ENCODE measurements at regions not wholly inside any gene's neighbourhood (a gene's known extent, or its start where the extent isn't known, plus 50 kb on each side); places are given as distances from the start of the nearest gene placed in this dataset.
A peak's percentile ranks its signal among the peaks of the same experiment; 100 is the strongest.
"Not testable (repeated sequence)": the region's sequence is repeated elsewhere in the genome, so short reads cannot be mapped to it uniquely, and the experiment has no call there.

DNA sequence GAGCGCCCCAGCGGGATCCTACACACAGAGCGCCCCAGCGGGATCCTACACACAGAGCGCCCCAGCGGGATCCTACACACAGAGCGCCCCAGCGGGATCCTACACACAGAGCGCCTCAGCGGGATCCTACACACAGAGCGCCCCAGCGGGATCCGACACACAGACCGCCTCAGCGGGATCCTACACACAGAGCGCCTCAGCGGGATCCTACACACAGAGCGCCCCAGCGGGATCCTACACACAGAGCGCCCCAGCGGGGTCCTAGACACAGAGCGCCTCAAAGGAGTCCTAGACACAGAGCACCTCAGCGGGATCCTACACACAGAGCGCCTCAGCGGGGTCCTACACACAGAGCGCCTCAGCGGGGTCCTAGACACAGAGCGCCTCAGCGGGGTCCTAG, 1352.7 kb downstream of the GATA3 start:
- DNase-seq, H3K27me3 ChIP-seq, H3K9me3 ChIP-seq, H3K36me3 ChIP-seq, H3K4me3 ChIP-seq: not testable (repeated sequence)

- DNase-seq: no peak
- H3K4me3 ChIP-seq: no peak overlapping the region
- H3K27me3 ChIP-seq: no peaks in the 10 kb centered on the region
- no peaks in the 10 kb centered on the region; the same call in 1 of the 2 replicates for H3K9me3 ChIP-seq
- H3K36me3 ChIP-seq: no peaks in the 10 kb centered on the region
These were observed 1361.8 kb downstream of the GATA3 start for GRCh38 chr10:9416331-9416730.

GRCh38 chr10:9419757-9420156, 1365.3 kb downstream of the GATA3 start:
- no peaks in the 10 kb centered on the region for H3K9me3 ChIP-seq
- no peaks in the 10 kb centered on the region for H3K27me3 ChIP-seq
- no peaks in the 10 kb centered on the region for H3K36me3 ChIP-seq
- DNase-seq: no peak
- no peak overlapping the region for H3K4me3 ChIP-seq

DNA sequence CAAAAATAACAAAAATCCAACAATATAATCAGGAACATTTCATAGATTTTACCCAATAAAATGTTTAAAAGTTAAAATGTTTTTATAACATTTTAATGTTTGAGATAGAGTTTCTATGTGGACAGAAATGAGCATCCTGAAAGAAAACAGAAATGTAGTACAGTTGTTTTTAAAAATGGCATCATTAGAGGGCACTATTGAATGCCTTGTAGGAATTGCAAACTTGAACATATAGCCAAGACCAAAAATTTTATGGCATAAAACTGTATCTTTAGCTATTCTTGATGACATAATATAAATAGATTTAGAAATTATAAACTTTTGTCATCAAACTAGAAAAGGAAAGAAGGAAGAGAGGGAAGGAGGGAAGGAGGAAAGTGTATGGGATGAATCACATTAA, 1372.7 kb downstream of the GATA3 start:
- no peak for DNase-seq
- Histone ChIP-seq H3K4me3 (no peak overlapping the region), H3K27me3 (no peaks in the 10 kb centered on the region), H3K36me3 (no peaks in the 10 kb centered on the region), H3K9me3 (no peaks in the 10 kb centered on the region)

GRCh38 chr10:9437131-9437530, 1382.6 kb downstream of the GATA3 start:
- Histone ChIP-seq H3K4me3 (no peak overlapping the region), H3K36me3 (no peaks in the 10 kb centered on the region)
- DNase-seq: peak; percentile 46

GRCh38 chr10:9443758-9444157, 1389.3 kb downstream of the GATA3 start:
- Histone ChIP-seq H3K4me3 (no peak overlapping the region), H3K27me3 (no peaks in the 10 kb centered on the region), H3K9me3 (no peaks in the 10 kb centered on the region), H3K36me3 (no peaks in the 10 kb centered on the region)
- DNase-seq: no peak

More at GRCh38 chr10:9437131-9437530, 1382.6 kb downstream of the GATA3 start:
- Histone ChIP-seq H3K27me3 (no peaks in the 10 kb centered on the region), H3K9me3 (no peaks in the 10 kb centered on the region)

DNA sequence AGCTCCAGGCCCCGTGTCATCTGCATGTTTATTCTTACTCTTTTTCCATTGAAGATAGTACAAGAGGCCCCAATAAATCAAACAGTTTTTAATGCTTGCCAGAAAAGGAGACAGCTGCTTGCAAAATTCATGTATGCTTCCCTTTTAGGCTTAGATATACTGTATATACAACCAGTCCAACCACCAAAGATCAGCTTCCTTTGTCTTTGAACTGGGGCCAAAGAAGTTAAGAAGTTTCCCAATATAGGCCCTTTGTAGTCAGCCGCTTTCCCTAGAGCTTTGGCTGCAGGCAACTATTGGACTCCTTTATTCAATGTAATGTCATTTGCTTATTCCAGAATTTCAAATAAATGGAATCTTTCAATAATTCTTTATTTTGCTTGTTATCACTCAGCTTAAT, 1395.0 kb downstream of the GATA3 start:
- Histone ChIP-seq H3K4me3 (no peak overlapping the region), H3K9me3 (peaks cover 7% of the 10 kb centered on the region), H3K36me3 (no peaks in the 10 kb centered on the region), H3K27me3 (no peaks in the 10 kb centered on the region)
- DNase-seq: no peak

DNA sequence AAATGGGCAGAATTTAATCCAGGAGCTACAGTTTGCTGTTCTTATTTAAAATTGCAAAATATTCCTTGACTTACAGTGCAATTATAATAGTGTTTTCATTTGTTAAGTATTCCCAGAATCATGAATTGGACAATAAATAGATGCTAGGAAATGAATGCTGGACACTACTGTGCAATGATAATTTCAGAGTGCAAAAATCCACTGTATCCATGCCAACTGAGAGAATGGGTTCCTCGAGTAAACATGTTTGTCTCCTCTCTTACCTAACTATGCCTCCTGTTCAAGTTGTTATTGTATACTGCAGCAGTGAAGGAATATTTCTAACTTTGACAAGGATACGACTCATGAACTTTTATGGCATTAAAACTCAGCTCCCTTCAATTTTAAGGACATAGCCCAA, 1396.3 kb downstream of the GATA3 start:
- H3K27me3 ChIP-seq: no peaks in the 10 kb centered on the region
- no peak for DNase-seq
- H3K9me3 ChIP-seq: peaks cover 9% of the 10 kb centered on the region
- H3K36me3 ChIP-seq: no peaks in the 10 kb centered on the region
- no peak overlapping the region for H3K4me3 ChIP-seq

DNA sequence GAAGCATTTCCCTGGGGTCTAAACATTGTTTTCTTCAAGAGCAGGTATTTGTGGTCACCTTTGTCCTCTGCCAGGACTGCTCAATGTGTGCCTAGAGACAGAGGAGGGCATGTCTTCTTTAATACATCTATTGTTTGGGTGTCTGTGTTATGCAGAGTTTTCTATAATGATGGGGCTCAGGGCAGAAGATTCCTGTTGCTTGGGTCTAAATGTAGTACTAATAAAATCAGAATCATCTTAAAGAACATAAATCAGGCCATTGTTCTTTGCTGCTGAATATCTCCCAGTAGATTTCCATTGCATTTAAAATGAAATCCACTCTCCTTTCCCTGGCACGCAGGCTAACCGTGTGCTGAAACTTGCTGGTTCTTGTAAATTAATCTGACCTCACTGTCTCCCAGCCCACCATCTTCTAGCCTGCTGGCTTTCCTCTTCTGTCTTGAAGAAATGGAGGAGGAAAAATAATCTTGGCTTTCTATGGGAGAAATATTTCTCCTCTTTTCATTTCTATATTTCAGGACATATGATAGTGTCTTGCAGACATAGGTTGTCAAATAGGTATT, 1396.8 kb downstream of the GATA3 start:
- Histone ChIP-seq H3K4me3 (no peak overlapping the region), H3K9me3 (peaks cover 9% of the 10 kb centered on the region), H3K36me3 (no peaks in the 10 kb centered on the region), H3K27me3 (no peaks in the 10 kb centered on the region)
- DNase-seq: no peak

- H3K4me3 ChIP-seq: no peak overlapping the region
- H3K36me3 ChIP-seq: no peaks in the 10 kb centered on the region
- peaks cover 9% of the 10 kb centered on the region for H3K9me3 ChIP-seq
- H3K27me3 ChIP-seq: no peaks in the 10 kb centered on the region
- DNase-seq: no peak
These were observed 1397.6 kb downstream of the GATA3 start for GRCh38 chr10:9452056-9452455.

DNA sequence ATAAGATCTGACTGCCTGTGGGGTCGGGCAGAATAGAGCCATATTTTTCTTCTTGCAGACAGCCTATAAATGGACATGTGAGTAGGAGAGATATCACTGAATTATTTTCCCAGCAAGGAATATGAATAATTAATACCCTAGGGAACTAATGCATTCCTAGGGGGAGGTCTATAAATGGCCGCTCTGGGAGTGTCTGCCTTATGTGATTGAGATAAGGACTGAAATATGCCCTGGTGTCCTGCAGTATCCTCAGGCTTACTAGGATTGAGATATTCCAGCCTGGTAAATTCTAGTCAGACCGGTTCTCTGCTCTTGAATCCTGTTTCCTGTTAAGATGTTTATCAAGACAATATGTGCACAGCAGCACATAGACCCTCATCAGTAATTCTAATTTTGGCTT, 1399.4 kb downstream of the GATA3 start:
- H3K9me3 ChIP-seq, DNase-seq, H3K27me3 ChIP-seq, H3K36me3 ChIP-seq, H3K4me3 ChIP-seq: not testable (repeated sequence)

- Histone ChIP-seq H3K9me3 (no peaks in the 10 kb centered on the region), H3K27me3 (no peaks in the 10 kb centered on the region), H3K4me3 (no peak overlapping the region), H3K36me3 (no peaks in the 10 kb centered on the region)
- no peak for DNase-seq
These were observed 1415.2 kb downstream of the GATA3 start for GRCh38 chr10:9469663-9470205.

DNA sequence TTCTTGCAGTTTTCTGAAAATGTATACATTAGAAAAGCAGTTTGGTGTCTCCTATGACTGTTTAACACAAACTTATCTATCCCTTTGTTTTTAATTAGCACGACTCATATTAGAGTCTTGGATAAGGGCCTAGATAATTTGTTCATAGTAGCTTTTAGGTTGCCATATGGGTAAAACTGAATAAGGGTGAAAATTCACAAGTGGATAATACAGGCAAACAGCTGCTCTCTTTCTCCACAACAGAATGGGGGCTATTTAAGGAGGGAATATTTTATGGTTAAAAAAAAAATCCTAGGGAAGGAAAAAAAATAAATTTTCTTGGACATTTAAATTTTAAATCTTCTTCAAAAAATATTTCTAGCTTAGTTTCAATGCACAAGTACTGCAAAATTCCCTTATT, 1416.1 kb downstream of the GATA3 start:
- Histone ChIP-seq H3K27me3 (no peaks in the 10 kb centered on the region), H3K9me3 (no peaks in the 10 kb centered on the region), H3K36me3 (no peaks in the 10 kb centered on the region), H3K4me3 (no peak overlapping the region)
- no peak for DNase-seq

GRCh38 chr10:9501944-9502343, 1447.5 kb downstream of the GATA3 start:
- Histone ChIP-seq H3K27me3 (no peaks in the 10 kb centered on the region), H3K36me3 (no peaks in the 10 kb centered on the region), H3K4me3 (no peak overlapping the region), H3K9me3 (no peaks in the 10 kb centered on the region)
- DNase-seq: no peak

DNA sequence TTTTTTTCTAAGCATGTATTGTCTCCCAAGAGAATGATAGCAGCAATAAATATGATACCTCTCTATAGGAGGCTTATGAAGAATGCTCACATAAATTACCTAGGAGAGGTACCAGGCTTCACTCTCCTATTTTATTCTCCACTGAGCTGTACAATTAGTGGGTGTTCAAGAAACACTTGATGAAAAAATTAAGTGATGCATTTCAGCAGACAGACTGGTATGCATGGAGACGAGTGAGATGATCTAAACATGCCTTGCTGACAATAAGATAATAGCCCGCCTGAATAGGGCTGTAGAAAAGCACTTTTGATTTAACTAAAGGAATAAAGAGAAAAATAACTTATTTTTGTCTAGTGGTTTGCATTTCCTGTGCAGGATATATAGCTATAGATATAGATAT, 1449.7 kb downstream of the GATA3 start:
- Histone ChIP-seq H3K9me3 (no peaks in the 10 kb centered on the region), H3K36me3 (no peaks in the 10 kb centered on the region), H3K4me3 (no peak overlapping the region), H3K27me3 (no peaks in the 10 kb centered on the region)
- no peak for DNase-seq

DNA sequence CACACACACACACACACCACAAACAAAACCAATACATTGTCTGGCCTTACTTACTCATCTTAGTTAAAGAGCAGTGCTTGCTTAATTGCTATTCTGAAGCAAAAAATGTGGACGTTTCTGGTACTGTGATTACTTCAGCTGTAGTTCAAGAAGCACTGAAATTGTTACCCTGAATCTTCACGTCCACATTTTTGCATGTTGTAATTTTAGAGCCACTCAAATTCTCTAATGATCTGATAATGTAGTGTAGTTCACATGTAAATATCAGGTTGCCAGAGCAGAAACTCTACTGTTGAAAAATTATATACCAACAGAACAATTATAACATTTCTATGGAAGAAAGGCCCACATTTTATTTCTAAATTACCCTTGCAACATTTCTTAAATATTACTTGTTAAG, 1451.1 kb downstream of the GATA3 start:
- no peaks in the 10 kb centered on the region for H3K36me3 ChIP-seq
- no peaks in the 10 kb centered on the region for H3K27me3 ChIP-seq

DNA sequence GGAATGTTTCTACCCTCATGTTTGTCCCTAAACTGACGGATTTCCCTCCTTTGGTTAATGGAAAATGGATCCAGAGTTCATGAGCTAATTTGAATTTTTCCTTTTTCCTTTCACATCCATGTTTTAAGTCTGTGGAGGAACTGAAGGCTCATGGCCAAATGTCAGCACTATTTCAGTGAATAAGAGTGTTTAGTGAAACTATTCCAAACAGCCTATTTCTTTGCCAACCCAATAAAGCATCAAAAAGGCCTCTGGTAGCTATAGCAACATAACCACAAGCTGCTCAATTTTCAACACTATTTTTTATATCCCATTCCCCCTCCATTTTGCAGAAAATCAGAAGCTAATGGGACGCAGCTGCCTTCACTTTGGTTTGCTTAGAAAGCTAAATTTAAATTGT, 1454.1 kb downstream of the GATA3 start:
- no peak for DNase-seq
- no peak overlapping the region for H3K4me3 ChIP-seq
- H3K36me3 ChIP-seq: no peaks in the 10 kb centered on the region
- no peaks in the 10 kb centered on the region for H3K9me3 ChIP-seq
- H3K27me3 ChIP-seq: no peaks in the 10 kb centered on the region

More for the DNA sequence above, 1451.1 kb downstream of the GATA3 start:
- H3K4me3 ChIP-seq: no peak overlapping the region
- DNase-seq: no peak
- no peaks in the 10 kb centered on the region for H3K9me3 ChIP-seq

DNA sequence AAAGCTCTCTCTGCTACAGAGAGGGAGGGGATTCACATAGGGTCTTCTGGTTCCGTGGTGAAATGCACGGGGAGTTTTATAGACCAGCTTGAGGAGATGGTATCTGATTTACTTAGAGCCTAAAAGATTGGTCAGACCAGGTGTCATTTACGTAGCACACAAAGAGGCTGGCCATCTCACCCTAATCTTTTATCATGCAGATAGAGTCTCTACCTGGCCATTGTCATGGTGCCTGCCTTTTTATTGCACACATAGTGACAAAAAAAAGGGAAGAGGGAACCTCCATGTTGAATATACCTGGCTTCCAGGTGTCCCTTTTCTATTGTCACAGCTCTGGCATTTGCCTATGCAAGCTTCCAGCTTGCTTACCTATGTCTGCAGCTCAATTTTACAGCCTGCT, 1456.1 kb downstream of the GATA3 start:
- no peak overlapping the region for H3K4me3 ChIP-seq
- DNase-seq: no peak
- H3K9me3 ChIP-seq: no peaks in the 10 kb centered on the region
- no peaks in the 10 kb centered on the region for H3K36me3 ChIP-seq
- no peaks in the 10 kb centered on the region for H3K27me3 ChIP-seq

DNA sequence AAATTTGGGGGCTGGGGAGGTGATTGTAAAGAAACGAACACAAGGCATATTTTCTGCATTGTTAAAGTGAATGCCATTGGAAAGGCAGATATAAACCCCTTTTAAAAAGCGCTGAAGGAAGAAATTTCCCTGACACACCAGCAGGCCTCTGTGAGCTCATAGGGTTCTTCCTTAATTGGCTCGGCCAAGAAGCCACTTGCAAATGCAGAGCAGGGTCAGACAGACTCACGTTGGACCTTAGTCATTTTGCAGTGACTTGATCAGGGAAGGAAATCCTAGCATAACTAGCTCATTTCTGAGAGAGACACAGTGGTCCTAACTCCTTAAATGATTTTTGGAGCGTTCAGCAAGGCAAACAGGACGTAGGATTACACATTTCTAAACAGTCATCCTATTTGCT, 1461.4 kb downstream of the GATA3 start:
- H3K27me3 ChIP-seq: no peaks in the 10 kb centered on the region
- no peaks in the 10 kb centered on the region for H3K36me3 ChIP-seq
- peak; percentile 9 for DNase-seq
- no peaks in the 10 kb centered on the region for H3K9me3 ChIP-seq
- no peak overlapping the region for H3K4me3 ChIP-seq
